GM19372 (cell line): ENCODE measurements at regions not wholly inside any gene's neighbourhood (a gene's known extent, or its start where the extent isn't known, plus 50 kb on each side); places are given as distances from the start of the nearest gene placed in this dataset.
"Not testable (repeated sequence)": the region's sequence is repeated elsewhere in the genome, so short reads cannot be mapped to it uniquely, and the experiment has no call there.

ENCODE experiments used
- ATAC-seq: cut with Tn5 transposase; IDR thresholded peaks from one replicate; pipeline ENCODE4 v1.9.1; 2021; ENCODE audit warnings: mild to moderate bottlenecking, low read depth, moderate library complexity; ENCODE audit not compliant: unreplicated experiment

DNA sequence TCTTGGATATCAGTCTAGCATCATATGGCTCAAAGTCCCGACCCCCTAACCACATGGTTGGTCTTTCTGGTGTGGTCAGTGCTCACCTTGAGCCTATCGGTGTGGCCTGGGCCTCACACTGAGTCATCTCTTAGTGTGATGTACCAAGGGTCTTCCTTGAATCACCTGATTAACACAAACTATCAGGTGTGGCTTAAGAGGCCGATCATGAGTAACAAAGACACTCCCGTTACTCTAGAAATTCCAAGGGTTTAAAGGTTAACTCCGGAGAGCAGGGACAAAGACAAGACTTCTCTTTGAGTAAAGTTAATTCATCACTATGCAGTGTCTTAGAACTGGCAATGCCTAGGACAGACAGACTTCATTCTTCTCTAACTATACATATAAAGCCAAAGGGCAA lies 52.3 kb upstream of the ARMC3 start:
- no peak for ATAC-seq

DNA sequence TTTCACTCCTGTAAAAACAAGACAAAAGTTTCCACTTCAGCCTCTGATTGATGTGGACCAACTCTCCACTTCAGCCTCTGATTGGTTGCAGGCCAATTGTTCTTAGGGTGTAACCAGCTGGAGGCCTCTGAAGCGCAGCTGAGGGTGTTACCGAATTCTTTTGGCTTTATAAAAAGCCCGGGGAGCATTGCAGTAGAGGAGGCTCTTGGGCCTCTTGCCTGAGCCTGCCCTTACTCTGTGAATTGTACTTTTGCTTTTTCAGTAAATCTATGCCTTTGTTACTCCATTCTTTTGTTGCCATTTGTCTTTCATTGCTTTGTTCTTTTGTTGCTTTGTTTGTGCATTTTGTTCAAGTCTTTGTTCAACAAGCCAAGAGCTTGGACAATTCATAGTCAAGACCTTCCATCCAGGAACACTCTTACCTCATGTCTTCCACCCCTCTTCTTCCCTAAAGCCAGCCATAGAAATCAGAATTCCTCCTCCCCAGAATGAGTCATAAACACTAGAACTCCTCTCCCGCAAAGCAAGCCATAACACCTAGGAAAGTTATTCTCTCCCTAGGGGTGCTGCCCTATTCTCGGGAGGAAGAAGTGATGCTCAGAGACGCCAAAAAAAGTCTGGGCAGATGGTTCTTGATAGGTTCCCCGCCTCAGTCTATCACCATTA lies 53.5 kb upstream of the ARMC3 start:
- ATAC-seq, result no peak

DNA sequence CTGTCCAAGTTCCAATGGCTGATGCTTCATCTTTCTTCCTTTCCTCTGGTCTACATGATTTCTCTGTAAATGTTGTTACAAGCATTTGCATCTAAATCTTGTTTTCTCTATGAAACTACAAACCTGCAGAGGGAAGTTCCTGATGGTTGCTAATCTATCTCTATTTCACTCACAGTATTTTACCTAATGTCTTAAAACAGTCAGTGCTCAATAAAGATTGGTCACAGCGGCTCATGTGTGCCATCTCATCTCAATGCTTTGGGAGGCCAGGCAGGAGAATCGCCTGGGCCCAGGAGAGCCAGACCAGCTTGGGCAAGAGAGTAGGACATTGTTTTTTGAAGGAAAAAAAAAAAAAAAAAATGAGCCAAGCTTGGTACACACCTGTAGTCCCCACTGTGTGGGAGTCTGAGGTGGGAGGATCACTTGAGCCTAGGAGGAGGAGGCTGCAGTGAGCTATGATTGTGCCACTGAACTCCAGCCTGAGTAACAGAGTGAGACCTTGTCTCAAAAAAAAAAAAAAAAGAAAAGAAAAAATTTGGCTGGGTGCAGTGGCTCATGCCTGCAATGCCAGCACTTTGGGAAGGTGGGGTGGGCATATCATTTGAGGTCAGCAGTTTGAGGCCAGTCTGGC lies 71.3 kb upstream of the ARMC3 start:
- ATAC-seq, result peak; percentile 48

DNA sequence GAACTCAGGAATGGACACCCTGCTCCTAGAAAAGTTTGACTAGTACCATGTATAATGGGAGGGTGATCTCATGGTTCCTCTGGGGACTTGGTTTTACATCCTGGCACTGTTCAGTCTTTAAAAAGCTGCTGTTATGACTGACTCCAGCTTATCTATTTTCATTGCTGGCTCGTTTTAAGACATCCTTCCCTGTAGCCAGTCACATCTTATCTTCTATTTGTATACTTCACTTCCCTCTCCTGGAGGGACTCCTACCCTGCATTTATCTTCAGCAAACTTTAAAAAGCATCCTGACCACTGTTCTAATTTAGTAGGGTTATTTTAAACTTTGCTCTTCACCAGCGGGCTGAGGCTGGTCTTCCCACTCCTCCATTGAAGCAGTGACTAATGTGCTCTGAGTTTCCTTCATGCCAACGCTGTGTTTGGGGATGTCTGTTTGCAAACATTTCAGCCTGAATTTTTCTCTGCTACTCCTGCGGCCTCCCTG lies 72.9 kb upstream of the ARMC3 start:
- ATAC-seq, result no peak

DNA sequence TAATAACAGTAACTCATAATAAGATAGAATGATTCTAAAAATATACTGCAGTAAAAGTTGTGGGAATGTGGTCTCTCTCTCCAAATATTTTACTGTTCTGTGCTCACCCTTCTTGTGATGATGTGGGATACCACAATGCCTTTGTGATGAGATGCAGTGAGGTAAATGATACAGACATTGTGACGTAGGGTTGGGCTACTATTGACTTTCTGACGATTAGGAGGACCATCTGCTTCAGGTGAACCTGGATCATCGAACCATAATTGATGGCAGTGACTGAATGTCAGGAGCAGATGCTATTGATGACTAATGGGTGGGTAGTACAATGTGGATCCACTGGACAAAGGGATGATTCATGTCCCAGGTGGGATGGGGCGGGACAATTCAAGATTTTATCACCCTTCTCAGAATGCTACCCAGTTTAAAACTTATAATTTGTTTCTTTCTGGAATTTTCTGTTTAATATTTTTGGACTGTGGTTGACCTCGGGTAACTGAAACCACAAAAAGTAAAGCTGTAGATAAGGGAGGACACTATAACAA lies 73.9 kb upstream of the ARMC3 start:
- no peak for ATAC-seq

DNA sequence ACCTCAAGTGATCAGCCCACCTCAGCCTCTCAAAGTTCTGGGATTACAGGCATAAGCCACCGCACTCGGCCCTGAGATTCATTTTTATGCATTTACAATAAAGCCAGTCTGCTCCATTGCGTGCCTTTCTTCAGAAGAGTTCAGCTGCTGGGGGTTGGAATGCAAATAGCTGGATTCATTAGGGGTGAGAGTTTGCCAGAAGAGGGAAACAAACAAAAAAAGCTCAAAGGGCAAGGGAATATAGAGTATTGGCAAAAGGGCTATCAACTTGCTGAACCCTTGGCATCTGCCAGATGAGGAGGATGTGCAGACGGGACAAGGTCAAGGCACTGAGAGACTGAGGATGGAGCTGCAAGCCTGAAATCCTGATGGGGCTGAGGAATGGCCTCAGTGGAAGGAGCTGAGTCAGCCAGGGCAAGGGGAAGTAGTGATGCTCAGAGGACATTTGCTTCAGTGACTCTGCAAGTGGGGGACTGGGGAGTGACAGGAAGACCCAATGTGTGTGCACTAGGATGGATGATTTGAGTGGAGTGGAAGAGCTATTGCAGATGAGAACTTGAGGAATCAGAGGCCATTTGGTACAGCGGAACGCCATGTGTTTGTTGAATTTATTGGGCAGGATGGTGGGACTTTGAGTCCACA lies 75.0 kb upstream of the ARMC3 start:
- ATAC-seq, result no peak

DNA sequence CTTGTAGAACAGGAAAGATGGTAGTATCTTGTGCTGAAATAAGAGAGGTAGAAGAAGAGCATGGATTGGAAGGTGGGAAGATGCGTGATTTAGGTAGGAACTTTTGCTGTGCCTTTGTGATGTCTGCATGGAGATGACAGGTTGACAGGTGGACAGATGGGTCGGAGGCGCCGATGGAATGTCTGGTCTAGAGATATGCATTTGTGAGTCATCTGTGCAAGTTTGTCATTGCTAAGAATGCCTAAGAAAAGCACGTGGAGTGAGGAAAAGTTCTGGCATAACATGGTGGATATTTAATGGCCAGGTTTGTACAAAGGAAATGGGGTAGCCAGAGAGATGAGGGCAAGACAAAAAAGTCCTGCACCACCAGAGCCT lies 76.0 kb upstream of the ARMC3 start:
- no peak for ATAC-seq

DNA sequence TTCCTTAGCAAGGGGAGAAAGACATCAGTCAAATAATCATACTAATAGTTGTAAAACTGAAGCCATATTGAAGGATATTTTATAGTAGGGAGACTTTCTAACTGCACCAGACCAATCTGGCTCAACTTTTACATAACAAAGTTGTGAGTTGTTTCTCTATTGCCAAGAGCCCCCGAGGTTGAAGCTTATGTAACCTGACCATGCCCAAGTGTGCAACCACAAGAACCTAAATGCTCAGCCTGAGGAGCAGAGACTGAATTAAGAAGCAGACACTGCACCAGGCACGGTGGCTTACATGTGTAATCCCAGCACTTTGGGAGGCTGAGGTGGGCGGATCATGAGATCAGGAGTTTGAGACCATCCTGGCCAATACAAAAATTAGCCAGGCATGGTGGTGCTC lies 77.3 kb upstream of the ARMC3 start:
- no peak for ATAC-seq

DNA sequence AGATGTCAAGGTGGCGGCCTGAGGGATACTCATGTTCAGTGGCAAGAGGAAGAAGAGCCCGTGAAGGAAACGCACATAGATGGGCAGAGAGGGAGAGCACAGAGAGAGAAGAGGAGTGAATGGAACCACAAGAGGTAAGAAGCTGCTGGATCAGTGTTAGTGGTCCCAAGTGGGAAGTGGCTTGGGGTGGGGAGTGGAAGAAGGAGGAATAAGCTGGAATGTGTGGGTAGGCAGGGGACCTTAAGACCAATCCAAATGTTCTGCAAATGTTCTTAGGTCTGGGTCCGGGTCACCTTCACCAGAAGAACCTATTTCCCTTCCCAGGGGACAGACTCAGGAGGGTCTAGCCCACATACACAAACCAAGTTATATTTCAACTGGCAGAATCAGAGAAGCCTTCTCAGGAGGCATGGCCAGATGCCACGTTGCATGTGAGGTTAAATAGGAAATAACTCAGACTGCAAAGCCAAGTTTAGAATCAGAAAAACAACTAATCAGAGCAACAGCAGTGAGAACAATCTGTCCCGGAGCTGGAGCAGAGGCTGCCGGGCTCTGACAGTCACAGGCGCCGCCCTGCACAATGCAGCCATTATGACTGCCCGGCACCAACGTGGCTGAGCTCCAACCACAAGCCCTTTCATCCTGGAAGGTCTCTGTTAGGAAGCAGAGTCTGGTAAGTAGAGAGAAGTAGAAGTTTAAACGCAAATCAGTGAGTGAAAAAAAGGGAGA lies 78.6 kb upstream of the ARMC3 start:
- ATAC-seq, result no peak

DNA sequence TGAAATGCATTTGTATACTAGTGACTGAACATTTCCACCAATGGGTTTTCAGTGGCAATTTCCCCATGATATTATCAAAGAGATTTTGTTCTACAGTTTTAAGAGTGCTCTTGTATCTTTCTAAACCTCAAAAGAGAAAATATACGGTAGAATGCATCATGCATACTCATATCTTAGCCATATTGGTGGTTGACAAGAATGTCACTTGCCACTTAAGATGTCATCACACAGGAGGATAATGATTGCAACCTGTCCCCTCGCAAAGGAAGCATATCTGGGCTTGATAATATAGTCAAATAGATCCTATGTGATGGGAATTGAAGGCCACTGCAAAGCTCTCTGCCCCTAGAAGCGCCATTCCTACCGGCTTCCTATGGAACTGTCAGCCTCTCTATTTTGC lies 79.3 kb upstream of the ARMC3 start:
- no peak for ATAC-seq

DNA sequence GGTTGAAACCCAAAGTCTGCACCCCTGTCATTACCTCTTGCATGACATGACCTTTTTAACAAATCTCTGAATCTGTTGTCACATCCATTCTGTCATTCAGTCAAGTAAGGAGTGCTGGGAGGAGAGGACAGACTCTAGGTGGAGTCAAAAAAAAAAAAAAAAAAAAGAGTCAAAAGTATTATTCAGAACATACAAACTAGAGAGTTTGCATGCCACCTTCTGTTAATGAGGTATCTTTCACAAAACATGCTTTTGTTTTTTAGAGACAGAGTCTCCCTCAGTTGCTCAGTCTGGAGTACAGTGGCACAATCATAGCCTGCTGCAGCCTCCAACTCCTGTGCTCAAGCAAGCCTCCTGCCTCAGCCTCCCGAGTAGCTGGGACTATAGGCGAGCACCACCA lies 81.6 kb upstream of the ARMC3 start:
- no peak for ATAC-seq

DNA sequence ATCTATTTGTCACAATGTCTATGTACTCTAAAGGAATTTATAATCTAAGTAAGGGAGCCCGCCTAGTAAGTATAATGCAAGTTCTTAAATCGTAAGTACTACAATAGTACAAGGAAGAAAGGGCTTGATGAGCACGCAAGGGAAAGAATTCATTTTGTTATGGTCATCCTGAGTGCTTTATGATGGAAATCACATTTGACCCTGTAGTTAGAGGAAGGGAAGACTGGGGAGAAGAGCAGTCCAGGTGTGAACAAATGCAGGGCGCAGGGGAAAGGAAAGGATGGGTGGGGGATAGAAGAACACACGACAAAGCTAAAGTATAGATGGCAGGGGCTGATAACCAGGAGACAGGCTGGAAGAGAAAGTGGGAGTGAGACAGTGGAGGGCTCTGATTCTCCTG lies 88.2 kb upstream of the ARMC3 start:
- ATAC-seq, result no peak

DNA sequence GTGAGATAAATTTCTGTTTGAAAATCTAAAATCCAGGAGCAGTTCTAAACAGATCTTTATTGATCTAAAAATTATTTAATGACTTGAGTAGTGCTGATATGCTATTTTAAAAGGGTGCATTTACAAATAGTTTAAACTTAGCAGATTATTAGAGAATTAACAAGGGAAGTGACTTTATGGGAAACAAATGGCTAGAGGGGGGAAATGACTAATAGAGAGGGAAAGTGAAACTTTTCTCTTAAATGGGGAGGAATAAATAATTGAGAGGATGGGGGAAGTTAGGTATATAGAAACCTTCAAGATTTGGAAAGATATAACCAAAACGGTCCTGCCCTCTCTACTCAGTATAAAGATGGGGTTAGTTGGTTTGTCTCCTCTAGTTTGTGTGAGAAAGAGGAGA lies 90.1 kb upstream of the ARMC3 start:
- no peak for ATAC-seq

DNA sequence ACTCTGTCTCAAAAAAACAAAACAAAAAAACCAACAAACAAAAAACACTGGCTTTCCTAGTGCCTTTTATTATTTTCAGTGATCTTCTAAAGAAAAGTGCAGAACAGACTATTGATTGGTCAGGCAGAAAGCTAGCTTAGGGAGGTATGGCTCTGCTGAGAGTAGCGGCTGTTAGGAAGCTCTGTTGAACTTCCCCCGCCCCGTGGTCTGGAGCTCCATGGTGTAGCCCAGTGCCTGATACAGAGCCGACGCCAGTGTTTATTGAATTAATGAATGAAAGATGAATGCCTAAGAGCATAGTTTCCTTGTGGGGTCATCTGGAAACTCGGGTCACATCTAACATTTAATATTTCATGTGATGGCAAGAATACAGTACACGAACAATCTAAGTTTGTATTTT lies 90.5 kb upstream of the ARMC3 start:
- ATAC-seq, result no peak

DNA sequence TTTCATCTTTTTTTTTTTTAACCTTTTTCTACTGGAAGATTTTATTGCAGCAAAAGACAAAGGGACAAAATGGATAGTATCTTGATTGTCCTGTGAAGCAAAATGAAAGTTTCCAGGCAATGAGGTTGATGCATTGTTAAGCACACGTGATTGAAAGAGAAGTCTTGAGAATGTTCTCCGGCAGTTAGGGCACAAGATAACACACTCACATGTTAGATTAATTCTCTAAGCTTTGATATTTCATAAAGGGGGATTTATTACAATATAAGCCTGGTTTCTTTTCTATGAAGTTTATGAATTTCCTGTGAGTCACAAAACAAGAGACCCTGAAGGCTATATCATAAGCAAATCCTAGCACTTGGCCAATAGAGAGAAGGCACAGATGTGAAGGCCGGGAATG lies 93.4 kb upstream of the ARMC3 start:
- ATAC-seq, result no peak

DNA sequence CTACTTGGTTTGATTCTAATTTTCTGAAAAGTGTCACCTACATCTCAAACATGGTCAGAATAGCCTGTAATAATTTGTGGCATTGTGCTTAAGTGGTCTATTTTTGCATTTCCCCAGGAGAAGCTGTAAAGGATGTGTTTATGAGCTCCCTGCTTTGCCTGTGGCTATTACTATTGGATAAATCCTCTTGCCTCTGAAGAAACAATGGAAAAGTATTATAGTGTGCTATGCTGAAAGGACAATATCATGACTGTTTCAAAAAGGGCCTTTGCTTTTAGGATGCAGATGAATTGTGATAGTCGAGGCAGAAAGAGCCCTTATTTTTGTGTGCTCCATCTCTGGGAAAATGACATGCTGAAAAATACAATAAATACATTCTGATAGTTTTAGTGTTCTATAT lies 94.1 kb upstream of the ARMC3 start:
- no peak for ATAC-seq

DNA sequence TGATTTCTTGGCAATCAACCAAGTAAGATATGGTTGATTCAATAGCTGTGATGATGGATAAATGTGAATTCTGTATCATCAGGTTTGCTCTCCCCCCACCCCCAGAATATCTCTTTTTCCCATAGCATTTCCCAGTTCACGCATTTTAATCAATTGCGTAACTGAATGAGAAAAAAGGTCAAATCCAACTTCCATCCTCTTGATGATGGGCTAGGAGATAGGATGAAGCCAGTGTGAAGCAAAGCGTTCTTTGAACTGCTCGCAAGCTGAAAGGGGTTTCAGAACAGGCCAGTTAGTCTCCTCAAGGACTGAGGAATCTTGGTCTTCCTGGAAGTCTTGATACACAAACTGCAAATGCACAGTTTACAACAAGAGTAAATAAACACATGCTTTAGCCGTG lies 94.5 kb upstream of the ARMC3 start:
- no peak for ATAC-seq

DNA sequence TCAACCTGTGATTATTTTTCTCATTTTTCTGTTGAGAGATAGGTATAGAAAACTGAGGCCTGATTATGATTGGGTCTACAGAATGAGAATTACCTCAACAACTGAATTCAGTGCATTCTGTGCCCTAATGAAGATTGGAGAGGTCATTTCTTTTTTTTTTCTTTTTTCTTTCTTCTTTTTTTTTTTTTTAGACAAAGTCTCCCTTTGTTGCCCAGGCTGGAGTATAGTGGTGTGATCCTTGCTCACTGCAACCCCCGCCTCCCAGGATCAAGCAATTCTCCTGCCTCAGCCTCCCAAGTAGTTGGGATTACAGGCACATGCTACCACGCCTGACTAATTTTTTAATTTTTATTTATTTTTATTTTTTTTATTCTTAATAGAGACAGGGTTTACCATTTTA lies 95.0 kb upstream of the ARMC3 start:
- no peak for ATAC-seq

DNA sequence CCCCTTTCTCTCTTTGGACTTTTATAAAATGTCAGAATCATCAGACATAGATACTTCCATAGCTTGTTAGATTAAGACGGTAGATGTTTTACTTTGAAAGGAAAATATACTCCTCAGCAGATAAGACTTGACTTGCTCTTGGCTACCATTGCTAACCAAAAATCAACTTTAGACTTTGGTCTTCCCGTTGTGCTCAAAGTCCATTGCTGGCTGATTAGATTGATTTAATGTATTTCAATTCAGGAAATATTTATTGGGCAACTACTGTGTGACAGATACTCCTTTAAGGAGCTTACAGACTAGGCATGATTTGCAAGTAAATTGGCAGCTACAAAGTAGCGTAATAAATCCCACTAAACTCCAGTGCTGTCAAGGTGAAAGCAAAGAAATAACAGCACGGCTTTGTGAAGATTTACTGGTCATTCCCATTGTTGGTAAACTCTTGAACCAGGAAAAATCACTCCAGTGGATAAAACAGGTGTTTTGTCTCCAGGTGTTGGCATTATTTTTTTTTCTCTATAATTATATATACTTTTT lies 95.7 kb upstream of the ARMC3 start:
- no peak for ATAC-seq

DNA sequence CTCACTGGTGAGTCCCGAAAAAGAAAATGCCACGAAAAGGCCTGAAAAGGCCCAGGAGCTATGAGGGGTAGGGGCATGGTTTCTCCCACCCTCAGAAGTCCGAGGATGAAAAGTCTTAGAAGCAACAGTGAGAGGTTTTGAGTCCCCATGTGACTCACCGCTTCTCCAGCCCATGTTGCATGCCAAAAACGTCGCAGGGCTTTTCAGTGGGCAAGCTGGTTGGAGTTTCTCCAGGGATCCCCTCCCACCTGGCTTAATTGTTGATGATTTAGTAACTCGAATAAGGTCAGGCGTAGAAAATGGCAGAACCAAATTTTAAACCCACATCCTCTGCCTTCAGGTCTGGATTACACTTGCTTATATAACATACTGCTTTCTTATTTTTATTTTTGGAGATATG lies 96.3 kb upstream of the ARMC3 start:
- ATAC-seq, result no peak

DNA sequence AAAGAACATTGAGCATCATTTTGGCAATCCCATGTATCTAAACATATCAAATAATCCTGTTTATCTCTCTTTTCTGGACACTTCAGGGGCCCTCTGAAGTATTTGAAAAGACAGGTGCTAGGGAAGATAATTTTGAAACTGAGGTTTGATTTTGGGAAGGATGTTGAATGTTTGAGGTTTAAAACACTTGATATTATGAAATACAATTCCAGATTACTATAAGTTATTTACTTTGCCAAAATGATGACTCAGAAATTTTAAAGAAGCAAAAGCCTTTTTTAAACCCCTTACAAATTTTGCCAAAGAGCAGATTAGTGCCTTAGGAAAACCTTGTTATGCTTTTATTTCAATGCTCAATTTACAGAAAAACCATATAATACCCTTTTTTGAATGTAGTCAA lies 99.1 kb upstream of the ARMC3 start:
- not testable (repeated sequence) for ATAC-seq
